ENCODE measurements at regions not wholly inside any gene's neighbourhood (a gene's known extent, or its start where the extent isn't known, plus 50 kb on each side); places are given as distances from the start of the nearest gene placed in this dataset.

DNA sequence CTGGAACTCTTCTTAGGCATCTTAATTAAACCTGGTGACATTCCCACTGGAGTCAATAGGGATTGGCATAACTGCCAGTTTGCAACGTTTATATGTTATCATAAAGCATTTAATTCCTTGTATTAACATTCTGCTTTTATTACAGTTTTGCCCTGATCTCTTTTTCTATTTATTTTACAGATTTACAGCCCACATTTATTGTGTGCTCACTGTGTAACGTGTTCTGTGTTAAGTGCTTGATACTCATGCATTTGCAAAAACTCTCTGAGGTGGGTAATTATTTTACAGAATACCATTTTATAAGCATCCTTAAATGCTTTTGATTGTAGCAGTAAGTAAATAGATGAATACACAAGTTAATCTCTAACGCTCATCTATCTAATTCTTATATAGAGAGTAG, 341.5 kb upstream of the FAR2 start:
- H3K4me3 Mint-ChIP-seq = no peak overlapping the region

GRCh38 chr12:28811457-28811856, 337.6 kb upstream of the FAR2 start:
- no peak for DNase-seq (ENCODE audit: low spot score in 2 of 2)
- H3K4me1 Mint-ChIP-seq = no peaks in the 10 kb centered on the region
- no peaks in the 10 kb centered on the region for H3K9me3 Mint-ChIP-seq
- no peak for ATAC-seq
- no peaks in the 10 kb centered on the region for H3K36me3 Mint-ChIP-seq
- no peak overlapping the region for H3K27ac Mint-ChIP-seq
- no peak overlapping the region for H3K4me3 Mint-ChIP-seq

More for the DNA sequence above, 341.5 kb upstream of the FAR2 start:
- H3K36me3 Mint-ChIP-seq = no peaks in the 10 kb centered on the region
- no peaks in the 10 kb centered on the region for H3K4me1 Mint-ChIP-seq
- no peak for ATAC-seq
- no peak overlapping the region for H3K27ac Mint-ChIP-seq
- no peak for DNase-seq (ENCODE audit: low spot score in 2 of 2)
- no peaks in the 10 kb centered on the region for H3K9me3 Mint-ChIP-seq

DNA sequence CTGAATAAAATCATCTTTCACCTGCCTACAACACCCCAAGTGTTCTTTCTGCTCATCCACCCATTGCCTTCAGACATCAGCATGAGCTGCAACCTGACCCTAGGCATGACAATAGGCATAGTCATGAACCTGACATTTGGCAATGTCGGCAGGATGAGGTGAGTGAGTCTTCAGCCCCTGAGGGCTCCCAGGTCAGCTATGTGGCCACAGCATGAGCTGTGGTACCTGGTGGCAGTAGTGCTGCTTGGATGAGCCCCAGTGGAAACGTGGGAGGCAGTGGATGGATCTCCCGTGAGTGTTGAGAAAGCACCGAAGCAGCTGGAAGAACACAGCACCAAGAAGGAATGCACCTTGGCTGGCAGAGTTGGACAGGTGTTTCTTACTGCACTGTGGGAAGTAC, 334.8 kb upstream of the FAR2 start:
- Mint-ChIP-seq H3K4me1 (no peaks in the 10 kb centered on the region), H3K27ac (no peak overlapping the region), H3K9me3 (no peaks in the 10 kb centered on the region), H3K36me3 (no peaks in the 10 kb centered on the region), H3K4me3 (no peak overlapping the region)
- no peak for DNase-seq (ENCODE audit: low spot score in 2 of 2)
- peak; percentile 22 for ATAC-seq

GRCh38 chr12:28817524-28817923, 331.6 kb upstream of the FAR2 start:
- H3K9me3 Mint-ChIP-seq = no peaks in the 10 kb centered on the region
- no peak overlapping the region for H3K27ac Mint-ChIP-seq
- ATAC-seq (no peak), DNase-seq (ENCODE audit: low spot score in 2 of 2) (no peak)
- no peaks in the 10 kb centered on the region for H3K4me1 Mint-ChIP-seq
- no peak overlapping the region for H3K4me3 Mint-ChIP-seq
- no peaks in the 10 kb centered on the region for H3K36me3 Mint-ChIP-seq

- no peak for DNase-seq (ENCODE audit: low spot score in 2 of 2)
- H3K4me1 Mint-ChIP-seq = no peaks in the 10 kb centered on the region
These were observed 324.8 kb upstream of the FAR2 start for GRCh38 chr12:28824193-28824846.

GRCh38 chr12:28824849-28825248, 324.2 kb upstream of the FAR2 start:
- ATAC-seq (no peak), DNase-seq (ENCODE audit: low spot score in 2 of 2) (no peak)
- no peaks in the 10 kb centered on the region for H3K9me3 Mint-ChIP-seq
- no peak overlapping the region for H3K4me3 Mint-ChIP-seq
- H3K4me1 Mint-ChIP-seq = no peaks in the 10 kb centered on the region
- no peaks in the 10 kb centered on the region for H3K36me3 Mint-ChIP-seq
- H3K27ac Mint-ChIP-seq = no peak overlapping the region

More at GRCh38 chr12:28824193-28824846, 324.8 kb upstream of the FAR2 start:
- no peaks in the 10 kb centered on the region for H3K9me3 Mint-ChIP-seq
- H3K4me3 Mint-ChIP-seq = no peak overlapping the region
- no peak for ATAC-seq
- no peaks in the 10 kb centered on the region for H3K36me3 Mint-ChIP-seq
- no peak overlapping the region for H3K27ac Mint-ChIP-seq

DNA sequence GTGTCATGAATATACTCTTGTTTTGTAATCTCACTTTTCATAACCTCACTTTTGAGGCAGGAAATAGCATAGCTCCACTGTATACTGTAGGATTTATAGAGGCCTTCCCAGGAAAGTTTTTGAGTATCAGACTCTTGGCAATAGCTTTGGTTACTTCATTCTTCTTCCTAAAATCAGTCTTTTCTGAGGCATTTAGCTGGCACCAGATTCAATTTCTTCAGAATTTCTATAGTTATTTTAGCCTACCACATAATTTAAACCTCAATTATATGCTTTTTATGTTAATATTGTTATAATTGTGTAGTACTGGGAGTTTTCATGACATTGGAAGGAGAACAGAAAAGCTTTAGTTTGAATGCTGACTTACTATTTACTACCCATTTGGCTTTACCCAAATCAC, 322.3 kb upstream of the FAR2 start:
- no peak overlapping the region for H3K27ac Mint-ChIP-seq
- ATAC-seq (no peak), DNase-seq (ENCODE audit: low spot score in 2 of 2) (no peak)
- no peak overlapping the region for H3K4me3 Mint-ChIP-seq
- H3K9me3 Mint-ChIP-seq = peaks cover 2% of the 10 kb centered on the region
- H3K4me1 Mint-ChIP-seq = no peaks in the 10 kb centered on the region
- H3K36me3 Mint-ChIP-seq = no peaks in the 10 kb centered on the region

DNA sequence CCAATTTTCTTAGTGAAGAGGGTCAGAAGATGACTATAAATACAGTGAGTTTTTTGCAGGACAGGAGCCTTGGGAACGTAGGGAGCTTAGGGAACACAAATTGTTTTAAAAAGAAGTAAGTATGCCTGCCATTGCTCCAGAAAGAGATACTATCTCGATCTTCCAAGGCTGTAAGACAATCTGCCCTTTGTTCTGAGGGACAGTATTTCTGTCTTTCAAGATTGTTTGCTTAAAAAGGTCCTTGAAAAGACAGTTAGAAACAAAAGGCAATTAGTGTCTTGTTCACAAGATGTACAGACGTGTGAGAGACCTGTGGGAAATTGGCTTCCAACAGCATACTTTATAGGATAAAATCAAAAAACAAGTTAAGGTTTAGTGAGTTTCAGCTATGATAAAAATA, 321.2 kb upstream of the FAR2 start:
- no peak for DNase-seq (ENCODE audit: low spot score in 2 of 2)
- ATAC-seq = no peak
- peaks cover 2% of the 10 kb centered on the region for H3K9me3 Mint-ChIP-seq
- no peaks in the 10 kb centered on the region for H3K4me1 Mint-ChIP-seq
- no peaks in the 10 kb centered on the region for H3K36me3 Mint-ChIP-seq
- H3K27ac Mint-ChIP-seq = no peak overlapping the region
- H3K4me3 Mint-ChIP-seq = no peak overlapping the region

GRCh38 chr12:28828318-28828717, 320.8 kb upstream of the FAR2 start:
- DNase-seq (ENCODE audit: low spot score in 2 of 2) (no peak), ATAC-seq (no peak)
- Mint-ChIP-seq H3K27ac (no peak overlapping the region), H3K4me3 (no peak overlapping the region), H3K36me3 (no peaks in the 10 kb centered on the region), H3K9me3 (peaks cover 2% of the 10 kb centered on the region), H3K4me1 (no peaks in the 10 kb centered on the region)

- Mint-ChIP-seq H3K36me3 (no peaks in the 10 kb centered on the region), H3K4me3 (no peak overlapping the region), H3K27ac (no peak overlapping the region), H3K9me3 (peaks cover 6% of the 10 kb centered on the region), H3K4me1 (no peaks in the 10 kb centered on the region)
- DNase-seq (ENCODE audit: low spot score in 2 of 2) (no peak), ATAC-seq (no peak)
These were observed 318.6 kb upstream of the FAR2 start for GRCh38 chr12:28830491-28830890.

- no peak for DNase-seq (ENCODE audit: low spot score in 2 of 2)
- no peak for ATAC-seq
- no peaks in the 10 kb centered on the region for H3K36me3 Mint-ChIP-seq
- H3K4me1 Mint-ChIP-seq = no peaks in the 10 kb centered on the region
- peaks cover 3% of the 10 kb centered on the region for H3K9me3 Mint-ChIP-seq
- H3K27ac Mint-ChIP-seq = no peak overlapping the region
- H3K4me3 Mint-ChIP-seq = no peak overlapping the region
These were observed 304.4 kb upstream of the FAR2 start for GRCh38 chr12:28844718-28845117.

DNA sequence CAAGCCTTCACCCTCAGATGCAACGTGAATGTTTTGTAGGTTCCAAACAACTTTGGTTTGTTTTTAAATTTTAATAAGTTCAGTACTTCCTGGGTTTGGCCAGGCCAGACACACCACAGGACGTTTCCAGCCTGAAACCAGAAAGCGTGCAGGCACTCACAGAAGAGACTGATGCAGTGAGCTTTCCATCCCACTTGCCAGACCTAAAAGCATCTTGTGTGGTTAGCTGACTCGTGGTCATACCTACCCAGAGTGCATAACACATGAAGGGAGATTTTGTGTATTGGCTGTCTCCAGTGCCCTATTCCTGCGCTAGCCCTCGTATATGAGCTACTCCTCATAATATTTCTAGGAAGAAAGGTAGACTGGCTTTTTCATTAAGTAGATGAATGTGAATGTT, 297.3 kb upstream of the FAR2 start:
- no peaks in the 10 kb centered on the region for H3K4me1 Mint-ChIP-seq
- H3K4me3 Mint-ChIP-seq = no peak overlapping the region
- no peaks in the 10 kb centered on the region for H3K9me3 Mint-ChIP-seq
- DNase-seq (ENCODE audit: low spot score in 2 of 2) (no peak), ATAC-seq (no peak)
- no peak overlapping the region for H3K27ac Mint-ChIP-seq
- no peaks in the 10 kb centered on the region for H3K36me3 Mint-ChIP-seq

DNA sequence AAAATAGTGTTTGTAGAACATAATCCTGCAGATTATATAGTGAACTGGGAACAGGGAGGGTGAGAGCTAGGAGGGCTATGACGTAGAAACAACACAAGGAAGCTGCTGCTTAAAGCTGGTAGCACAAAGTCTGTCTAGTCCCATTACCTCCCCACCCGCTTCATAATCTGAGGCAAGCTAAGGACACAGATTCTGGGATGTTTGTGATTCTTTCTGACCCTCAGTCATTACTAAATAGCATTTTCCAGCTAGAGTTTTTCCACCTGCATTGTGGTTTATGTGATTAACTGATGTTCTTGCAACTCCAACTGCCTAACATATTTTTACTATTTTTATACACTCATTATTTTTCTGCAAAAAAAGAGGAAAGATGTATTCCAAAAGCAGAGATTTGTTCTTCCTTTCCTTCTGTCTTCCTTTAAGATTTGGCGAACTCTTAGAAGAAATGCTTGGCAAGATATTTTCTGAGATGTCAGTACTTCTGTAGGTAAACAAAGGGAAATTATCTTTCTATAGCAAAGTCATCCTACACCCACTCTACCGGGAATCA, 293.2 kb upstream of the FAR2 start:
- Mint-ChIP-seq H3K27ac (no peak overlapping the region), H3K36me3 (no peaks in the 10 kb centered on the region), H3K4me3 (no peak overlapping the region), H3K9me3 (no peaks in the 10 kb centered on the region), H3K4me1 (no peaks in the 10 kb centered on the region)
- ATAC-seq = no peak
- no peak for DNase-seq (ENCODE audit: low spot score in 2 of 2)

DNA sequence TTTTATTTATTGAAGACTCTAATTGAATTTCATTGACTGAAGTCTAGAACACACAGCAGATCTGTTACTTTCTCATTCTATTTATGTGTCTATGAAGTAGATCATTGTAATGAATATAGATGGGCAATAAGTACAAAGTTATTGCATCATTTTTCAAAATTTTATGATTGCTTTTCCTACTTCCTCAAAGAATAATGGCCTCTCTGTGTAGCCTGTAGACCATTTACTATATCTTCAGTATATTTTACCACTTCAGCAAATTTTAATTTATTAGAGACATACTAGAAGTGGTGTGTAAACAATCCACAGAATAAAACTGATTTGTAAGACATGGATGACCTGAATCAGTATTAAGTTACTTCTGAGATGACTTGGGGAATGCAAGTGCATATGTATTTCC, 291.7 kb upstream of the FAR2 start:
- ATAC-seq = no peak
- H3K9me3 Mint-ChIP-seq = no peaks in the 10 kb centered on the region

DNA sequence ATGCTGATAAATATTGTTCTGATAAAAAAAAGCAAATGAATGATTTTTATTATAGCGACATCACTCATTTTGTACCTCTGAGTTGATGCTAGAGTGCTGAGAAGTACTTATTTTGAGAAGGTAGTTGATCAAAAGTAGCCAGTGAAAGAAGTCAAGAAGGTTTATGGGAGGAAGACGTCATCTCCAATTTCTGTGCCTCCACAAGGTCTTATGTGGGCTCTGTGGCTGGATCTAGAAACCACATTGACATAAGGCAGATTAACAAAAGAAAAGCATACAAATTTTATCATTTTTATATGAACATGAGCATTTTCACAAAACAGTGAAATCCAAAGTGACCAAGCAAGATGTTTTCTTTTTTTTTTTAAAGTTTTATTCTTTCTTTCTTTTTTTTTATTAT, 289.5 kb upstream of the FAR2 start:
- DNase-seq (ENCODE audit: low spot score in 2 of 2) = no peak
- Mint-ChIP-seq H3K9me3 (peaks cover 5% of the 10 kb centered on the region), H3K4me1 (no peaks in the 10 kb centered on the region), H3K27ac (no peak overlapping the region), H3K4me3 (no peak overlapping the region), H3K36me3 (no peaks in the 10 kb centered on the region)
- no peak for ATAC-seq

More for the DNA sequence above, 291.7 kb upstream of the FAR2 start:
- DNase-seq (ENCODE audit: low spot score in 2 of 2) = no peak
- H3K36me3 Mint-ChIP-seq = no peaks in the 10 kb centered on the region
- H3K4me3 Mint-ChIP-seq = no peak overlapping the region
- no peak overlapping the region for H3K27ac Mint-ChIP-seq
- no peaks in the 10 kb centered on the region for H3K4me1 Mint-ChIP-seq

DNA sequence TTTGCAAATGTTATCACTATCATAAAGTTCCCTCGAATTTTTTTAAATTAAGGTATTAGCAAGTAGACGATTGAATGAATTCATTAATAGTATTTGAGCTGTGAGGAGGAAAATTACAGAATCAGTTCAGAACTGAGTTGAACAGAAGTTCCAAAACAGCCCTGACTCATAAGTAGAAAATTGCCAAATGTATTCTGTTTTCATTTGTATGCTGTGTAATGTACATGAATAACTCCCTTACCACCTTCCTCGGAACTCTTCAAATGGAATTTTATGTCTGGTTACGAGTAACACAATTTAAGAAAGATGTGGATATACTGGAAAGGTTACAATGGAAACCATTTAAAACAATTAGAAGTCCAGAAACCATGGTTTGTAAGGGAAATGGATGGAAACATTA, 283.3 kb upstream of the FAR2 start:
- Mint-ChIP-seq H3K4me1 (no peaks in the 10 kb centered on the region), H3K36me3 (no peaks in the 10 kb centered on the region), H3K27ac (no peak overlapping the region), H3K9me3 (peaks cover 5% of the 10 kb centered on the region), H3K4me3 (no peak overlapping the region)
- DNase-seq (ENCODE audit: low spot score in 2 of 2) (no peak), ATAC-seq (no peak)

- DNase-seq (ENCODE audit: low spot score in 2 of 2) = no peak
- H3K36me3 Mint-ChIP-seq = no peaks in the 10 kb centered on the region
- peaks cover 5% of the 10 kb centered on the region for H3K9me3 Mint-ChIP-seq
- ATAC-seq = no peak
- H3K4me3 Mint-ChIP-seq = no peak overlapping the region
- no peak overlapping the region for H3K27ac Mint-ChIP-seq
- no peaks in the 10 kb centered on the region for H3K4me1 Mint-ChIP-seq
These were observed 282.8 kb upstream of the FAR2 start for GRCh38 chr12:28866296-28866695.

Data from stimulated activated effector memory CD8-positive, alpha-beta T cell treated with anti-CD3 and anti-CD28 coated beads, Interleukin-12 subunit alpha, Interleukin-12 subunit beta, amount 100 ng/mL, for 72 hours (primary cell).